OCI-M2 (cell line): ENCODE measurements at regions not wholly inside any gene's neighbourhood (a gene's known extent, or its start where the extent isn't known, plus 50 kb on each side); places are given as distances from the start of the nearest gene placed in this dataset.
"Not testable (repeated sequence)": the region's sequence is repeated elsewhere in the genome, so short reads cannot be mapped to it uniquely, and the experiment has no call there.

Experiments
- DNase-seq: peaks from one replicate; lab custom pipeline; 2025; ENCODE audit not compliant: unreplicated experiment; lab: John Stamatoyannopoulos, UW

DNA sequence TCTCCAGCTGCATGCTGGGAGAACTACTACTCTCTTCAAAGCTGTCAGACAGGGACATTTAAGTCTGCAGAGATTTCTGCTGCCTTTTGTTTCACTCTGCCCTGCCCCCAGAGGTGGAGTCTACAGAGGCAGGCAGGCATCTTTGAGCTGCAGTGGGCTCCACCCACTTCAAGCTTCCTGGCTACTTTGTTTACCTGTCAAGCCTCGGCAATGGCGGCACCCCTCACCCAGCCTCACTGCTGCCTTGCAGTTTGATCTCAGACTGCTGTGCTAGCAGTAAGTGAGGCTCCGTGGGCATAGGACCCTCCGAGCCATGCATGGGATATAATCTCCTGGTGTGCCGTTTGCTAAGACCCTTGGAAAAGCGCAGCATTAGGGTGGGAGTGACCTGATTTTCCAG lies 61.7 kb downstream of the DMRTA1 start:
- DNase-seq, result not testable (repeated sequence)

GRCh38 chr9:22508790-22509189 lies 62.2 kb downstream of the DMRTA1 start:
- no peak for DNase-seq

DNA sequence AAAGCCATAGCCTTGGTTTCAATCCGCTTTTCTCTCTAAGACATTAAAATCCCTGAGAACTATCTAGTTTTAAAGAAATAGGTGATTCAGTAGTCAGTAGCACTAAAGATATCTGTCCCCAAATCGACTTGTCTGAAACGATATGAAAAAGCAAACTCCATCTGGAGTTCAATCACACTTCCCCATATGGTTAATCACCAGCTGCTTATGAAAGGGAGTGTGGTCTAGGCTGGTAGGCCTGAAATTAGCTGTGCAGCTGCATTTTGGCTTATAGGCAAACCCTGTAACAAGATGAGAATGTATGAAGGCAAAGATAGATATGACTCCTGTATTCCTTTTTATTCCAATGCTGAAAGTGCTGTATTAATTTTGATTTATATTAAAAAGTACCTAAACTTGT lies 65.9 kb downstream of the DMRTA1 start:
- DNase-seq, result no peak

- no peak for DNase-seq
These were observed 68.2 kb downstream of the DMRTA1 start for GRCh38 chr9:22514871-22515270.

GRCh38 chr9:22522206-22522740 lies 75.6 kb downstream of the DMRTA1 start:
- no peak for DNase-seq

GRCh38 chr9:22528485-22528884 lies 81.9 kb downstream of the DMRTA1 start:
- DNase-seq, result no peak

- no peak for DNase-seq
These were observed 83.0 kb downstream of the DMRTA1 start for GRCh38 chr9:22529426-22530199.

- DNase-seq, result no peak
These were observed 89.2 kb downstream of the DMRTA1 start for GRCh38 chr9:22535780-22536179.

GRCh38 chr9:22537721-22538120 lies 91.1 kb downstream of the DMRTA1 start:
- no peak for DNase-seq

DNA sequence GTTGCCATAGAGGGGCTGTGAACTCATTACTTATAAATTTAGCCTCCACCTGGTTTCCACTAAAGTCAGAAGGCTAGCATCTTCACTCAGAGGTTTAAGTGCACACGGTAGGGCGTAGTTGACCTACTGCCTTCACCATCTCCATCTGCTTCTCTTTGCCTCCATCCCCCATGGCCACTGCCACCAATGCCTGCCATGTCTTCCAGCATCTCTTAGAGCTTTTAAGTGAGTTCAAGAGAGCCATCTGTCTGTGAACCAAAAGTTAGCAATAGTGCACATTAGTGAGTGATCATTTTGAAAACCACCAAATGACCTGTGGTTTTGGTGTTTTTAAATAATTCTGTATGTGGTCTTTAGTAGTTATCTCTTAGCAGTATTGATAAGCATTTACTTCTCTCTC lies 102.0 kb downstream of the DMRTA1 start:
- DNase-seq, result no peak

DNA sequence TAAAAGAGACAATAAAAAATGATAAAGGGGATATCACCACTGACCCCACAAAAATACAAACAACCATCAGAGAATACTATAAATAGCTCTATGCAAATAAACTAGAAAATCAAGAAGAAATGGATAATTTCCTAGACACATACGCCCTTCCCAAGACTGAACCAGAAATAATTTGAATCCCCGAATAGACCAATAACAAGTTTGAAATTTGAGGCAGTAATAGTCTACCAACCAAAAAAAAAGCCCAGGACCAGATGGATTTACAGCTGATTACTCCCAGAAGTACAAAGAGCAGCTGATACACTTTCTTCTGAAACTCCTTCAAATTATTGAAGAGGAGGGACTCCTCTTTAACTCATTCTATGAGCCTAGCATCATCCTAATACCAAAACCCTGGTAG lies 128.1 kb downstream of the DMRTA1 start:
- DNase-seq, result no peak

DNA sequence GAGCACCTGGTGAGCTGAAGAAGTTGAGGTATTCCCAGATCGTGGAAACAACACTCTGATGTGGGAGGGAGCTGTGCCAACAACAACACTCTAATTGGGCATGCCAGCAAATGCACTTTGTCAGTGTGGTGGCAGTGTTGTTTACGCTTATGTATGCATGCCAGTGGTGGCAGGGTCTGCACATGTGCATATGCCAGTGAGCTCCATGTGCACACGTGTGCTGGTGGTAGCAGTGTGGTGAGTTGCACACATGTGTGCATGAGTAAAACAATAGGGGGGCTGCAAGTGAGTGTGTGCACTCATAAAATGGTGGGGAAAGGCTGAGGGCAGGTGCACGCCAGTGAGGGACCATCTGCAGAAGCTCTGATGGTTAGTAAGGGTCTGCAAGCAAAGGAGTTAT lies 134.2 kb downstream of the DMRTA1 start:
- DNase-seq, result no peak

- no peak for DNase-seq
These were observed 135.6 kb downstream of the DMRTA1 start for GRCh38 chr9:22582221-22582620.

DNA sequence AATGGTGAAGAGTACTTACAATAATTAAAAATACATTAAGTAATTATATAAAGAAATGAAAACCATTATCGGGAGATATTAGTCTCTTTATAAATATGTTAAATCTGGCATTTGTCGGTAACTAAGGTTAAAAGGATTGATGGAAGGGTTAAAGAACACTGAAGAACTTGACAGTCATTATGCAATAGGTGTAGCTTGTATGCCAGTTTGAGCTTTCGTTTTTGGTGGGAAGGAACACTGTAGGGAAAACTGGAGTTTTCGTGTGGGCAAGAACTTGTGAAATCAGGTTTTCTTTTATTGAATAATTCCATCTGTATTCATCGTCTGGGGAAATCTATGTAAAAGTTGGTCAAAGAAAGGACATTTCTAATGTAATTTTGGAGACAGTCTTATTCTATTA lies 142.3 kb downstream of the DMRTA1 start:
- no peak for DNase-seq

DNA sequence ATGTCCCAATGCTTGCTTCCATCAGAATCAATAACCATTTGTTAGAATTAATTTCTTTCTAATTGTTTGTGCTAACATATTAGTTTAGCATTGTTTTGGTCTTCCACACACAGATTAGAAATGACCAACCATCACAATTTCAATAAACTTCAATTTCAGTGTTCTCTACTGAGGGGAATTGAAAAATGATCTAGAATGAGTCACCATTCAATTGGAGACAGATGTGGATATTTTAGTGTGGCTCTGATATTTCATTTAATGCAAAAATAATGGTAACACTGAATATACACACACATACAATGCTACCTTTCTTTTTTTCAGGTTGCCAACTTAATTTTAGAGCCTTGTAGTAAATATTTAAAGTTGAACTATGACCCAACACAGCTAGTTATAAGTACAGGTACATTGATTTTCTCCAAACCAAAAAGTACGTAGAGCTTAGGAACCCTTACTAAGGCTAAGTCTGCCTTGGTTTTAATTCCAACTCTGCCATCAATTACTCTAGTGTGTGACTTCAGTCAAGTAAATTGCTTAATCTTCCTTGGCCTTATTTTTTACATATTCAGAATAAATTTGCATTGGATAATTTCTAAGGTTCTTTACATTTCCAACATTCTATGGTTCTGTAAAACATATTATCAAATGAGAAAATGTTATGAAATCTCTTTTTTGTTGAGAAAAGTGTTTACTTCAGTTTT lies 143.9 kb downstream of the DMRTA1 start:
- no peak for DNase-seq

- no peak for DNase-seq
These were observed 149.2 kb downstream of the DMRTA1 start for GRCh38 chr9:22595805-22596204.

- DNase-seq, result no peak
These were observed 170.5 kb downstream of the DMRTA1 start for GRCh38 chr9:22617156-22617555.

DNA sequence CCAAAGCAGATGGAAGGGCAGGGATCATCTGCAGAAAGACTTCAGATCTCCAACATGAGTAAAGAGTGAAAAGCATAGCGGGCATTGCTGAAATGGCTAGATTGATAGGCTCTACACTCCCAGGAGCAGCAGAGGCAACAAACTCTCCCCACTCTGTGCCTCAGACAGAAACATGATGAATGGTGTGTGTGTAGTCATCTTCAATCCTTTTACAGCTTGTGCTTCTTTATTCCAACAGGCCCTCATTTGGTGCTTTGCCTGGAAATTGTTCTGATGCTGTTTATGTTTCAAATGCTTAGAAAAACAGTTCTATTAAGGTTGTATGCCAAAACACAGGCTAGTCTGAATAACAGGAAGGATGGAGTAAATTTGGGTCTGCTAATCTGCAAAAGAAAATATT lies 176.2 kb downstream of the DMRTA1 start:
- no peak for DNase-seq

DNA sequence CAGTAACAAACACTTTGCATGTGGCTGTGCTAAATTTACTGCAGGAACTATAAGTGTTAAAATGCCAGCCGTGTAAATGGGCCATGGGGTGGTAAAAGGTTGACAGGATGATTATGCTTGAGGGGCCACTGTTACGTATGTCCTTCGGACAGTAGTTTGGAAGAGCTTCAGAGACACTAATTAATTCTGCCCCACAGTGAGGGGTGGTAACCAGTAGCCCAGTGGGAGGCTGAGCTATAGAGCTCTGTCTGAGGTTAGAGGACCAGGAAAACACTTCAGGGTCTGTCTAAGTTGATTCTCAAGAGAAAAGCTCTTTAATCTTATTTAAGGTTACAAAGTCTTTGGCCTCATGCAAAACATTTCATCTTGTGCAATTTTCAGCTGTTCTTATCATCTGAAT lies 176.6 kb downstream of the DMRTA1 start:
- DNase-seq, result no peak

GRCh38 chr9:22625540-22625939 lies 178.9 kb downstream of the DMRTA1 start:
- no peak for DNase-seq

- no peak for DNase-seq
These were observed 196.9 kb downstream of the DMRTA1 start for GRCh38 chr9:22643541-22643940.

DNA sequence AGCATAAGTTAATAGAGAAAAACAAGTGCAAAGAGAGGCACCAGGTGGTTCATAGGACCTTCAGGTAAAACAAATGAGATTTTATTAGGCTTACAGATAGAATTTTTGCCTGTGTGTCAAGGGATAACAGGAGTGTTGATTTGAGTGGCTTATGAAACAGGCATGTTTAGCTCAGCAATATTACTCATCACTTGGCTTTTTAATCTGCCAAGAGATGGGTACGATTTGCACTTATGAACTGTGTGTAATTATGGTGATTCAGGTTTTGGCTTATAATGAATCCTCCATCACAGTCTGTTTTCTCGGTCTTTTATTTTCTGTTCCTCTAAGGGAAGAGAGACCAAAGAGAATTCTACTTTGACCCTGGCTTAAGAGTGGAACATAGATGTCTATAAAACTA lies 199.3 kb downstream of the DMRTA1 start:
- no peak for DNase-seq
